Loucy (cell line): ENCODE measurements at regions not wholly inside any gene's neighbourhood (a gene's known extent, or its start where the extent isn't known, plus 50 kb on each side); places are given as distances from the start of the nearest gene placed in this dataset.

Source experiments
- H2AFZ ChIP-seq: fragments of 200-600 bp; sonication (generic); 2 replicates; pipeline ENCODE4 v1.6.0; 2016; ENCODE audit warnings: antibody characterized with exemption, mild to moderate bottlenecking, low read length, moderate library complexity
- H3F3A ChIP-seq: fragments of 200-600 bp; 2 replicates; pipeline ENCODE4 v1.6.0; 2016; ENCODE audit warnings: antibody characterized with exemption, low read depth, mild to moderate bottlenecking
- H3K27me3 ChIP-seq: fragments of 200-600 bp; sonication (generic); 2 replicates; pipeline ENCODE4 v1.6.1; 2014; ENCODE audit warnings: low read length, mild to moderate bottlenecking; ENCODE audit not compliant: insufficient read depth, poor library complexity, severe bottlenecking
- H3K36me3 ChIP-seq: fragments of 200-600 bp; sonication (generic); 2 replicates; pipeline ENCODE4 v1.6.1; 2016; ENCODE audit warnings: low read length; ENCODE audit not compliant: insufficient read depth
- H3K4me1 ChIP-seq: fragments of 200-600 bp; sonication (generic); 2 replicates; pipeline ENCODE4 v1.5.1; 2014; ENCODE audit warnings: low read length, mild to moderate bottlenecking; ENCODE audit not compliant: insufficient read depth, poor library complexity, severe bottlenecking
- H3K4me2 ChIP-seq: fragments of 200-600 bp; sonication (generic); 2 replicates; pipeline ENCODE4 v1.6.0; 2014; ENCODE audit warnings: antibody characterized with exemption, low read length, low read depth, mild to moderate bottlenecking; ENCODE audit not compliant: poor library complexity, severe bottlenecking
- H3K4me3 ChIP-seq: fragments of 200-600 bp; sonication (generic); 2 replicates; pipeline ENCODE4 v1.5.1; 2014; ENCODE audit warnings: low read length, mild to moderate bottlenecking, mixed read lengths; ENCODE audit not compliant: poor library complexity, severe bottlenecking
- H3K79me2 ChIP-seq: fragments of 200-600 bp; sonication (generic); 2 replicates; pipeline ENCODE4 v1.6.1; 2014; ENCODE audit warnings: low read length; ENCODE audit not compliant: insufficient read depth
- H3K9ac ChIP-seq: fragments of 200-600 bp; sonication (generic); 2 replicates; pipeline ENCODE4 v1.6.0; 2014; ENCODE audit warnings: mild to moderate bottlenecking, low read depth, low read length, moderate library complexity; ENCODE audit not compliant: poor library complexity, severe bottlenecking
- H3K9me2 ChIP-seq: fragments of 200-600 bp; sonication (generic); replicated peaks from 2 replicates; pipeline ENCODE4 v1.6.1; 2016; ENCODE audit warnings: low read depth, low read length, mixed read lengths
- H3K9me3 ChIP-seq: fragments of 200-600 bp; sonication (generic); 2 replicates; pipeline ENCODE4 v1.6.1; 2014; ENCODE audit warnings: mild to moderate bottlenecking, antibody characterized with exemption, low read length, low read depth; ENCODE audit not compliant: insufficient read depth
- H4K20me1 ChIP-seq: fragments of 200-600 bp; sonication (generic); 2 replicates; pipeline ENCODE4 v1.6.0; 2014; ENCODE audit warnings: antibody characterized with exemption, low read length, mild to moderate bottlenecking; ENCODE audit not compliant: insufficient read depth, poor library complexity, severe bottlenecking
- CTCF ChIP-seq: fragments of 200-600 bp; sonication (generic); conservative IDR thresholded peaks from 2 replicates; pipeline ENCODE4 v1.5.1; 2014; ENCODE audit warnings: mild to moderate bottlenecking, antibody characterized with exemption, low read length
- EZH2phosphoT487 ChIP-seq: fragments of 200-600 bp; IDR thresholded peaks from 2 replicates; pipeline ENCODE4 v1.6.1; 2018; ENCODE audit warnings: antibody characterized with exemption, mild to moderate bottlenecking, moderate library complexity, borderline replicate concordance

- Histone ChIP-seq H2AFZ (no peak overlapping the region), H3K27me3 (no peaks in the 10 kb centered on the region), H3K79me2 (no peaks in the 10 kb centered on the region), H3K4me1 (no peaks in the 10 kb centered on the region), H3K4me2 (no peak overlapping the region), H3K36me3 (no peaks in the 10 kb centered on the region), H3K9me2 (no peaks in the 10 kb centered on the region), H3K4me3 (no peak overlapping the region), H3F3A (no peaks in the 10 kb centered on the region), H4K20me1 (no peaks in the 10 kb centered on the region), H3K9ac (no peak overlapping the region), H3K9me3 (no peaks in the 10 kb centered on the region)
- TF ChIP-seq CTCF (no peak), EZH2phosphoT487 (no peak)
These were observed 729.7 kb downstream of the RFPL4B start for GRCh38 chr6:113076816-113077215.

- Histone ChIP-seq H3K4me1 (no peaks in the 10 kb centered on the region), H4K20me1 (no peaks in the 10 kb centered on the region), H3K27me3 (no peaks in the 10 kb centered on the region), H3K36me3 (no peaks in the 10 kb centered on the region), H2AFZ (no peak overlapping the region), H3K9me2 (no peaks in the 10 kb centered on the region), H3K79me2 (no peaks in the 10 kb centered on the region), H3K4me3 (no peak overlapping the region), H3F3A (no peaks in the 10 kb centered on the region), H3K9me3 (no peaks in the 10 kb centered on the region), H3K9ac (no peak overlapping the region), H3K4me2 (no peak overlapping the region)
- no peak for TF ChIP-seq EZH2phosphoT487
- no peak for TF ChIP-seq CTCF
These were observed 730.7 kb downstream of the RFPL4B start for GRCh38 chr6:113077794-113078193.

- Histone ChIP-seq H3K36me3 (no peaks in the 10 kb centered on the region), H3K9ac (no peak overlapping the region), H3K4me1 (no peaks in the 10 kb centered on the region), H3K4me3 (no peak overlapping the region), H3K79me2 (no peaks in the 10 kb centered on the region), H3K9me2 (no peaks in the 10 kb centered on the region), H3K9me3 (no peaks in the 10 kb centered on the region), H3F3A (no peaks in the 10 kb centered on the region), H3K27me3 (no peaks in the 10 kb centered on the region), H2AFZ (no peak overlapping the region), H4K20me1 (no peaks in the 10 kb centered on the region), H3K4me2 (no peak overlapping the region)
- no peak for TF ChIP-seq CTCF
These were observed 731.7 kb downstream of the RFPL4B start for GRCh38 chr6:113078791-113079190.
